HG03442 (cell line): ENCODE measurements at regions not wholly inside any gene's neighbourhood (a gene's known extent, or its start where the extent isn't known, plus 50 kb on each side); places are given as distances from the start of the nearest gene placed in this dataset.

ENCODE experiments used
- ATAC-seq: cut with Tn5 transposase; IDR thresholded peaks from one replicate; pipeline ENCODE4 v1.9.1; 2021; ENCODE audit warnings: mild to moderate bottlenecking, moderate library complexity; ENCODE audit not compliant: unreplicated experiment

DNA sequence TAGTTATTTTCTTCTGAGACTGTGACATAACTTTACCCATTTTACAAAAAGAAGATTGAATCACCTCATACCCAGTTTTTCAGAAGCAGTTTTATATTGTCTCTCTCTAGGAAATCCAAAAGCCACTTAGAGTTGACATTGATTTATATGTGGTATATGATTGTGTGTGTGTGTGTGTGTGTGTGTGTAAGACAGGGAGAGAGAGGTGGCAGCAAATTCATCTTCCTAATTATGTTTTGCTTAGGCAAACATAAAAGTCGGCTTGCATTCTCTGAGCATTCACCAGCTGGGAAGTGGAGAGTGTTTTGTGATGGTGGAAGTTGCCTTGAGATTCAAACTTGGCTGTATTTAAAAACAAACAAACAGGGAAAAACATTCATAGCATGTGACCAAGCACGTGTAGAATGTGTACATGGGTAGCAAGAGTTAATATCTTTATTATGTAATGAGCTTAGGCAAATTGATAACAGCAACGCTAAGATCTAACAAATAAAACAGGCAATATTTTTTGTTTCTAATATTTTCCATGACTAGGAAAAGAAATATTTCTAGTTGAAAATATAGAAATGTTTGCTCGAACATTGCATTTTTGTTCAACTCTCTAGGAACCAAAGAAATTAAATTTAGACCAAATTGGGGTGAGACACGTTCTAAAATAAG is 64.4 kb upstream of the IGF1R start:
- ATAC-seq, result no peak

DNA sequence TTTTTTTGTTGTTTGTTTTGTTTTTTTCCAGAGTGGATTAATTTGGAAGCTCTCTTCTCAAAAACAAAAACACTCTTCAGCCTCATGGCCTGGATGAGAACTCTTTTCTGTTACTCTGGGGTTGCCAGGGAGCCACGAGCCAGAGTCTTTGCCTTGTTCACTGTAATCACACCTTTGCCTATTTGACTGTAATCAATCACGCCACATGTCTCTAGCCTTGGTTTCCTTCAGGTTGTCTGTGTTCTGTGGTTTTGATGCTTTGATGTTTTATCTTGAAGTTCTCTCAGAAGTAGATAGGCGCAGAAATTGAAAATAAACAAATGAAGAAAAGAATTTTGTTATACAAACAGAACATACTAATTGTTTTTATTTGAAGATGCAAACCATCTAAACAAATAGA is 62.3 kb upstream of the IGF1R start:
- no peak for ATAC-seq

DNA sequence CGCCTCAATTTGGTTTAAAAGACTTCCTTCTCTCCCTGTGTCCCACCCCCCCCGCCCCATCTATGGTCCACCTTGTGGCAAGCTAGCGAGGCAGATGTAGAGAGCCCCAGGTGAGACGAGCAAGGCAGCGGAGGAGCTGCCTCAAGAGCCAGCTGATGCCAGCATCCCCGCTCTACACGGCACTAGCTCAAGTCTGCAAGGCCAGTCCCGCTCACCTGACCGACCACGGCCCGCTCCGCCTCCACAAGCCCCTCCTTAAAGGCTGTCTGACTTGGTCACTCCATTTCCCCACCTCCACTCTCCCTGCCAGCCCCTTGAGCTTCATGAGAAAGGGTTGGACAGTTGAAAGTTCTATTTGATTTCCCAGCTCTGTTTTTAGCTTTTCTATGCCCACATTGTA is 56.2 kb upstream of the IGF1R start:
- no peak for ATAC-seq

DNA sequence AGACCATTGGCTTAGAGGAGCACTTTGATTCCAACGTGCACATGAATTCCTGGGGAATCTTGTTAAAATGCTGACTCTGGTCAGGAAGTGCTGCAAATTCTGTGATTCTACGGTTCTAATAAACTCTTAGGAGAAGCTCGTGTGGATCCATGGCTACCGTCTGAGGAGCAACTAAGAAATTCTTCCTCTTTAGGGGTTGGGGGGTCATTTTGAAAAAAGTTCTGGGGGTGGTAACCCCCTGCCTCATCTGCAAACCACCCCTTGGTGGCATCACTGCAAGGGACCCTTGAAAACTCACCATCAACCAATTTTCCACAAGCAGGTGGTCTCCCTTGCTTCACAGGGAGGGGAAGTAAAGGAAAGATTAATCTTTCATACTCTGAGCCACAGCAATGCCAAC is 52.2 kb upstream of the IGF1R start:
- no peak for ATAC-seq

DNA sequence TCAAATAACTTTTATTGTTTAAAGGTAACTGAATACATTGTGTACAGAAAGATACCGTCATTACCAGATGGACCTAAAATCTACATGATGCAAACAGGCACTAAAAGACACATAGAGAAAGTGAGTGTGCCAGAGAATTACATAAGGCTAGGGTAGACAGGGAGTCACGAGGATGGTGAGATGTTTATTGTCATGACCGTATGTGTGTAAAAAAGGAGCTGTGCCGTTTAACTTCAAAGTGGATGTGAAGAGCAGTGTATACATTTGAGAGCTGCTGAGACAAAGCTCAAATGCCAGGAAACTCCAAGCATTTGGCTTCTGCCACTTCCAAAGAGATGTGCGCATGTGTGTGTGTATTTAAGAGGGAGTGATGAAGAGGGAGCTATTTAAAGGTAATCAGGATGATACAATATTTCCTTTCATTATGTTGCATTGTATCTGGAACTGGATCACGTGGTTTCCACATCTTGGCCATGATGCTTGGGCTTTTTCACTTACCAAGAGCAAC is 51.4 kb upstream of the IGF1R start:
- ATAC-seq, result no peak

DNA sequence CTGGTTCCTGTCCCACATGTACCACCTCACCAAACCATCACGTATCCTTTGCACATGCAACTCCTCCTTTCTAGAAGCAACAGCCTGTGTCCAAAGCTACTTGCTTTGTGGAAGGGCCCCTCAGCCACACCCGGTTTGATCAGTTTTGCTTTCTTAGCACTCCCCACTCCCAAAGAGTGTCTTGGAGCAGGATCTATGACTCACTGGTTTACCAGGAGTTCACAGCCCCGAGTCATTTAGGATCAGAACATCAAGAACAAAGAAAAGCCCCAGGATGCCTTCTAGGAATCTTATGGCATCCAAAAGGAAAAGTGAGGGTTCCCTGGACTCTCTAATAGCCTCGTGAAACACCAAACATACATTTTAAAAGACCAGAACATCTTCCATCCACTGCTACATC is 50.7 kb upstream of the IGF1R start:
- ATAC-seq, result no peak
